Parathyroid adenoma (tissue), 2 donors: ENCODE measurements at regions not wholly inside any gene's neighbourhood (a gene's known extent, or its start where the extent isn't known, plus 50 kb on each side); places are given as distances from the start of the nearest gene placed in this dataset.

Experiments used
- H2AFZ ChIP-seq: fragments of 300-600 bp; sonication (generic); one replicate; pipeline ENCODE4 v1.7.0; 2017; ENCODE audit warnings: antibody characterized with exemption, mild to moderate bottlenecking
- H3K27ac ChIP-seq: fragments of 300-600 bp; sonication (generic); one replicate; pipeline ENCODE4 v1.7.0; 2017
- H3K27me3 ChIP-seq: fragments of 300-600 bp; sonication (generic); one replicate; pipeline ENCODE4 v1.7.0; 2017; ENCODE audit warnings: low read length; ENCODE audit not compliant: control insufficient read depth, insufficient read depth
- H3K36me3 ChIP-seq: fragments of 300-600 bp; sonication (generic); one replicate; pipeline ENCODE4 v1.7.0; 2017; ENCODE audit warnings: low read length; ENCODE audit not compliant: control insufficient read depth, insufficient read depth
- H3K4me1 ChIP-seq: fragments of 300-600 bp; sonication (generic); one replicate; pipeline ENCODE4 v1.7.0; 2017; ENCODE audit warnings: control low read depth
- H3K4me2 ChIP-seq: fragments of 300-600 bp; sonication (generic); one replicate; pipeline ENCODE4 v1.7.0; 2017; ENCODE audit warnings: low read length
- H3K4me3 ChIP-seq: fragments of 300-600 bp; sonication (generic); one replicate; pipeline ENCODE4 v1.7.0; 2017; ENCODE audit warnings: low read depth, low read length
- H3K79me2 ChIP-seq: fragments of 300-600 bp; sonication (generic); one replicate; pipeline ENCODE4 v1.7.0; 2017; ENCODE audit warnings: control low read depth
- H3K9ac ChIP-seq: fragments of 300-600 bp; sonication (generic); one replicate; pipeline ENCODE4 v1.7.0; 2017; ENCODE audit warnings: mild to moderate bottlenecking
- H3K9me3 ChIP-seq: fragments of 300-600 bp; sonication (generic); one replicate; pipeline ENCODE4 v1.7.0; 2017; ENCODE audit warnings: low read length; ENCODE audit not compliant: control insufficient read depth
- TF ChIP-seq, protein P1 (sequence below): fragments of 300-600 bp; sonication (generic); IDR thresholded peaks from one replicate; pipeline ENCODE4 v1.7.0; 2017; ENCODE audit warnings: antibody characterized with exemption, mild to moderate bottlenecking
- donor health status: primary hyperparathyroidism.

DNA sequence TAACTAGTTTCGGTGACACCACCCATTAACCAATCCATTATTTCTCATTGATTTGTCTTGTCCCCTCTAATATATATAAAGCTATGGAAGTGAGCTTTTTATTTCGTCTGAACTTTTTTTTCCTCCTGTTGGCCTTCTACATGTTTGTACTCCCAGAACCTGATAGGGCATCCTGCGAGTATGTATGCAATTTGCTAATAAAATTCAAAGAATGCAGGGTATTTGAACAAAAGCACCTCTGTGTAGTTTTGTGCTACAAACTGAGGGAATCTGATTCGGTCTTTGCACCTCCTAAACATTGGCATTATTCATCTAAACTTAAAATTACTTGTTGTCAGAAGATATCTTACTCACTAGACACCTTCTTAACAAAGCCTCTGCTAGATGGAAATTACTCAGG lies 242.9 kb upstream of the TMEFF2 start:
- Histone ChIP-seq H3K36me3 (no peaks in the 10 kb centered on the region), H3K4me2 (no peak overlapping the region), H3K9ac (no peak overlapping the region), H3K4me3 (no peak overlapping the region), H3K9me3 (no peaks in the 10 kb centered on the region), H3K79me2 (no peaks in the 10 kb centered on the region), H3K27me3 (no peaks in the 10 kb centered on the region), H3K27ac (no peak overlapping the region), H3K4me1 (no peaks in the 10 kb centered on the region), H2AFZ (no peak overlapping the region)
- TF ChIP-seq, protein P1, sequence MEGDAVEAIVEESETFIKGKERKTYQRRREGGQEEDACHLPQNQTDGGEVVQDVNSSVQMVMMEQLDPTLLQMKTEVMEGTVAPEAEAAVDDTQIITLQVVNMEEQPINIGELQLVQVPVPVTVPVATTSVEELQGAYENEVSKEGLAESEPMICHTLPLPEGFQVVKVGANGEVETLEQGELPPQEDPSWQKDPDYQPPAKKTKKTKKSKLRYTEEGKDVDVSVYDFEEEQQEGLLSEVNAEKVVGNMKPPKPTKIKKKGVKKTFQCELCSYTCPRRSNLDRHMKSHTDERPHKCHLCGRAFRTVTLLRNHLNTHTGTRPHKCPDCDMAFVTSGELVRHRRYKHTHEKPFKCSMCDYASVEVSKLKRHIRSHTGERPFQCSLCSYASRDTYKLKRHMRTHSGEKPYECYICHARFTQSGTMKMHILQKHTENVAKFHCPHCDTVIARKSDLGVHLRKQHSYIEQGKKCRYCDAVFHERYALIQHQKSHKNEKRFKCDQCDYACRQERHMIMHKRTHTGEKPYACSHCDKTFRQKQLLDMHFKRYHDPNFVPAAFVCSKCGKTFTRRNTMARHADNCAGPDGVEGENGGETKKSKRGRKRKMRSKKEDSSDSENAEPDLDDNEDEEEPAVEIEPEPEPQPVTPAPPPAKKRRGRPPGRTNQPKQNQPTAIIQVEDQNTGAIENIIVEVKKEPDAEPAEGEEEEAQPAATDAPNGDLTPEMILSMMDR = no peak

DNA sequence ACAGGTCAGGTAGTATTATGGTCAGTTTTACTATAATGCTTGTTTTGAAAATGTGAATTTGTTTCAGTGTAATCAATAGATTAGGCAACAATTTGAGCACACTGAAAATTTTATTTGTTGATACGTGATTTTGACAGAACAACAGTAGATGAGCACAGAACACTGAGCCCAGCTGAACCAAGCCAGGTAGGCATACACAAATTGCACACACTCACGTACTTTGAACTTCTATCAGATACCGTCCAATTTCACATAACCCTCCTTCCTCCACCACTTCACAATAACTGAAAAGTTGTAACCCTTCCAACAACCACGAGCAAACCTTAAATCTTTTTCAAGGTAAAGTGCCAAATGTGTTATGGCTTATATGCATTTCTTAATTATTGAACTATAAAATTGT lies 229.5 kb upstream of the TMEFF2 start:
- Histone ChIP-seq H3K4me2 (no peak overlapping the region), H3K9ac (no peak overlapping the region), H3K27me3 (no peaks in the 10 kb centered on the region), H3K4me1 (no peaks in the 10 kb centered on the region), H3K4me3 (no peak overlapping the region), H2AFZ (no peak overlapping the region), H3K36me3 (no peaks in the 10 kb centered on the region), H3K27ac (no peak overlapping the region), H3K79me2 (no peaks in the 10 kb centered on the region), H3K9me3 (peaks cover 2% of the 10 kb centered on the region)
- TF ChIP-seq, protein P1 = no peak

DNA sequence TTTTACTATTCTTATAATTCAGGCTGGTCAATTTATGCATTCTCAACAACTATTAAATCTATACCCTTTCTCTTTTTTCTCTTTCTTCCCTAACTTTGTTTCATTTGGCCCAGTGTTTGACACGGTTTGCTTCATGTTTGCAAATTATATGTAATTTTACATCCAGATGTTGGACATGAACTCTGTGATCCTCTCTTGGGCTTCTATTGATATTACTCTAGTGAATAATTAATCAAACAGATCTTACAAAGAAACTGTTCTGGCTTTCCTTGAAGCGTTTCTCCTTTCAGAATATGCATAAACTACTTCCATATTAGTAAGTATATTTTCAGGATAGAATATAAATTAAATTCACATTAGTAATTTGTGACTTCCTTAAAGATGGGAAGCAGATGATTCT lies 225.1 kb upstream of the TMEFF2 start:
- H2AFZ ChIP-seq = no peak overlapping the region
- peaks cover 4% of the 10 kb centered on the region for H3K9me3 ChIP-seq
- H3K27me3 ChIP-seq = no peaks in the 10 kb centered on the region
- H3K4me3 ChIP-seq = no peak overlapping the region
- H3K36me3 ChIP-seq = no peaks in the 10 kb centered on the region
- no peak overlapping the region for H3K4me2 ChIP-seq
- no peaks in the 10 kb centered on the region for H3K79me2 ChIP-seq
- no peaks in the 10 kb centered on the region for H3K4me1 ChIP-seq
- no peak overlapping the region for H3K27ac ChIP-seq
- no peak overlapping the region for H3K9ac ChIP-seq
- TF ChIP-seq, protein P1 = no peak

DNA sequence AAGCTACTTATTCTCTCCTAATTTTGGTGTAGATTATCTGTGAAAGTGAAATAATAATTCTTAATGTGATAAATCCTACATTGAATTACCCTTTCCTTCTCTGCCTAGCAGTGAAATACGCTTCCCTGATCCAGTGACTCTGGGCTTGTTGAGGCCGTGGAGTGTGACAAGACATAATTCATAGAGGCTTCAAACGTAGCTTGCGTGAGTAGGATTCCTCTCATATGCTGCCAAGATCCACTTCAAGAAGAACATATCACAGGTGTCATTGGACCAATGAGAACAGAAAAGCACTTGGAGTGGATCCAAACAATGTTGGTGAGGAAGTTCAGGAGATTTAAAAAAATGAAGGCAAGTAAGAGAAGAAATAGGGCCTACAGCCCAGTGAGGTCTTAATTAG lies 221.3 kb upstream of the TMEFF2 start:
- Histone ChIP-seq H3K27ac (no peak overlapping the region), H3K4me1 (no peaks in the 10 kb centered on the region), H3K36me3 (no peaks in the 10 kb centered on the region), H2AFZ (no peak overlapping the region), H3K27me3 (no peaks in the 10 kb centered on the region), H3K4me3 (no peak overlapping the region), H3K4me2 (no peak overlapping the region), H3K9ac (no peak overlapping the region), H3K9me3 (peaks cover 4% of the 10 kb centered on the region), H3K79me2 (no peaks in the 10 kb centered on the region)
- TF ChIP-seq, protein P1 = no peak

DNA sequence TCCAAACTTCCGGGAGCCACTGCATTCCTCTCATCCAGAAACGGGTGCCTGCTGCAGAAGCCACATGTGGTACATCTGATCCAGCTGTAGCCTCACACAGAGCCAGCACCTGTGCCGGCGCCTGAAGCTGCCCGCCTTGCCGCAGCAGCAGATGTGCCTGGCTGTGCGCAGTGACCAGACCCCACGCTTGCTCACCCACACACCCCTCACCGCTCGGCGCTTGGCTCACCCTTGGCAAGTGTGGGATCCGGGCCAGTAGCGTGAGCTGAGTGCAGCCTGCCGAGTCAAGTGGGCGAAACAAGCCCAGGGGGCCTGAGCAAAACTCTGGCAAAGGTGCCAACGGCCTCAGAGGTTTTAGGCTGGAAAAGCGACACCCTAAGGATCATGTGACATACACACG lies 220.1 kb upstream of the TMEFF2 start:
- Histone ChIP-seq H3K4me2 (no peak overlapping the region), H3K27ac (no peak overlapping the region), H3K9me3 (peaks cover 4% of the 10 kb centered on the region), H3K79me2 (no peaks in the 10 kb centered on the region), H2AFZ (no peak overlapping the region), H3K36me3 (no peaks in the 10 kb centered on the region), H3K4me3 (no peak overlapping the region), H3K4me1 (no peaks in the 10 kb centered on the region), H3K9ac (no peak overlapping the region), H3K27me3 (no peaks in the 10 kb centered on the region)
- TF ChIP-seq, protein P1 = no peak
